ENCODE measurements at regions not wholly inside any gene's neighbourhood (a gene's known extent, or its start where the extent isn't known, plus 50 kb on each side); places are given as distances from the start of the nearest gene placed in this dataset.
A peak's percentile ranks its signal among the peaks of the same experiment; 100 is the strongest.
"Not testable (repeated sequence)": the region's sequence is repeated elsewhere in the genome, so short reads cannot be mapped to it uniquely, and the experiment has no call there.

DNA sequence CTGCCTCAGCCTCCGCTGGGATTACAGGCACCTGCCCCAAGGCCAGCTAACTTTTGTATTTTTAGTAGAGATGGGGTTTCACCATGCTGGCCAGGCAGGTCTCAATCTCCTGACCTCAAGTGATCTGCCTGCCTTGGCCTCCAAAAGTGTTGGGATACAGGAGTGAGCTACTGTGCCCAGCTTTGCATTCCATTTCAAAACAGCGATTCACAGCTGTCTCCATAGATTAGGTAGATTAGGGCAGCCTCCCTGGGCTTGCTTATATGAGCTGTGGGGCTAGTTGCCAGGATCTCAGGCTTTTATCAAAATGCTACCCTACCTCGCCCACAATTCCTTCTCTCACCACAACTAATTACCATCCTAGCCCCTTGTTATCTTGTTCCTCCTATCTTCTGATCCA, 176.4 kb upstream of the ZKSCAN2 start:
- no peak for DNase-seq (ENCODE audit: low read depth)

DNA sequence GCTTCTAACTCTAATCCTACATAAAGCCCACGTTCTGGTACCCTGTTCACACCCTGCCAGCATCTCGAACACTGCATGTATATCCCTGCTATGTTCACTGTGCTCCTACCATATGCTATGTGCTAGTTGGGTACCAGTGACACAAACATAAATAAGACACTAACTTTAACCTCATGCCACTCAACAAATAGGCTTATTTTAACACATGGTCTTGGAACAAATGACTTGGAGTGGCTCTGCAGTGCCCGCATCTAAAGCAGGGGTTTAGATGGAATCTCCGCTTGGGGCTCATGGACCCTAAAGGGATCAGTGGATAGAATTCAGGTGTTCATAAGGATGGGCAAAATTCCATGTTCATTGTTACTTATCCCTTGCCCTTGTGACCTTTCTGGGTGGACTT, 175.7 kb upstream of the ZKSCAN2 start:
- no peak for DNase-seq (ENCODE audit: low read depth)

DNA sequence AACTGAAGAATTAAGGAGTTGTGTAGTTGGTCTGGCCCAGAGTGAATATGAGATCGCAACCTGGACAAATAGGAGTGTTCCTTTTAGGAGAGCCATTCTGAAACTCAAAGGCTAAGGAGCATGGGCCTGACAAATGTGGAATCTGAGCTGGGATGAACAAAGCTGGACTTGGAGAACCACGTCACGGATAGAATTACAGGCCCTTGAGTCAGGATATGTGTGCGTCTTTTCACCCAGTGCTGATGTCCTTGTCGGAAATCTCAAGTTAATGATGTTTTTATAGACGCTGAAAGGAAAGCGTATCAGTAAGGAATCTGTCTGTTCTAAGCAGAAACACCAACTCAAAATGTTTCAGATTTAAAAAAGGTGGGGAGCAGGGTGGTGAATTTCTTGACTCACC, 173.8 kb upstream of the ZKSCAN2 start:
- no peak for DNase-seq (ENCODE audit: low read depth)

DNA sequence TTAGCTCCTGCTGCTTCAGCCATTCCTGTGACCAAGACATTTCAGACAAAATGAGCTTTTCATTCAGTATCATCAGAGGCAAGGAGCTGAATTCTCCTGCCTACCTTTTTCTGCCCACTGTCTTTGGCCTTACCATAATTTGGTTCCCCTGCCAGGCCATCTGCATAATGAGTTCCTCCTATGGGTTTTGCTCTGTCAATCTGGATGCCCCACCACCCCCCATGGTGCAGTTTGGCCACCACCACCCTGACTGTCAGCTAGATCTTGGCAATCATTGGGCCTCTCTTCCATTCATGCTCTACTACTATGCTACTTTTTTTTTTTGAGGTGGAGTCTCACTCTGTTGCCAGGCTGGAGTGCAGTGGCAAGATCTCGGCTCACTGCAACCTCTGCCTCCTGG, 169.2 kb upstream of the ZKSCAN2 start:
- no peak for DNase-seq (ENCODE audit: low read depth)

DNA sequence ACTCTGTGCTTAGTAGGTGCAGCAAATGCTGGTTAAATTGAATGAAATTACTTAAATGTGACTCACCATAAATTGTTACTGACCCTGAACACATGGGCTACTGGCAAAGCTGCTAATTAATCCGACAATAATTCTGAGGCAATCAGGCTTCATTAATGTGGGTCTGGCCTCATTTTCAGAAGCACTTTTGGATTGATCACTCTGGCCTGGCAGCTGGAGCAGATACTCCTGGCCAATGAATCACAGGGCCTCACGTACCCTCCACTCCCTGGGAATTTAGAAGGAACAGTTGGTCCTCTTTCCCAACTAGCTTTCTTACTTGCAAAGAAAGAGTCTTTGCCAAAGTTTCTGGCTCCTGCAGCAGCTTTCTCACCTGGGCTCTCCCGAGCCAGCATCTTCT, 162.0 kb upstream of the ZKSCAN2 start:
- DNase-seq (ENCODE audit: low read depth), result no peak

DNA sequence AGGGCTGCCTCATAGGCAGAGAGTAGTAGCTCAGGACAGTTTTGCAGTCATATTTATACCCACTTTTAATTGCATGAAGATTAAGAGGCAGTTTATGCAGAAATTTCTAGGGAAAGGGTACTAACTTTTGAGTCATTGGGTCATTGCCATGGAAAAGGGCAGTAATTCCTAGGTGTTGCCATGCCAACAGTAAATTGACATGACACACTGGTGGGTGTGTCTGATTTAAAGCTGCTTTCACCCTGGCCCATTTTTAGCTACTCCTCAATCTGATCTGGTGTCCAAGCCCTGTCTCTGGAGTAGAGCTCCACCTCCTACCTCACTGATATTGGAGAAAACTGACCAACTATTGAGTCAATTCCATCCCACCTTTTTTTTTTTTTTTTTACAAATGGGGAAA, 161.5 kb upstream of the ZKSCAN2 start:
- DNase-seq (ENCODE audit: low read depth), result no peak

DNA sequence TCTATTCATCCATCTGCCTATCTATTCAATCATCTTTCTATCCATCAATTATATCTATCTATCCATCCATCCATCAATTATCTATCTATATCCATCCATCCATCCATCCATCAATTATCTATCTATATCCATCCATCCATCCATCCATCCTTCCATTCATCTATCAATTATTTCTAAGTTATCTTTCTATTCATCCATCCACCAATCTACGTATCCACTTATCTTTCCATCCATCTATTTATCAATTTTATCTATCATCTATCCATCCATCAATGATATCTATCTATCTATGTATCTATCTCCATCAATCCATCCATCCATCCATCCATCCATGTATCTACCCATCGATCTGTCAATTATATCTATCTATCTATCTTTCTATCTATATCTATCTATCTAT, 158.4 kb upstream of the ZKSCAN2 start:
- DNase-seq (ENCODE audit: low read depth), result no peak

DNA sequence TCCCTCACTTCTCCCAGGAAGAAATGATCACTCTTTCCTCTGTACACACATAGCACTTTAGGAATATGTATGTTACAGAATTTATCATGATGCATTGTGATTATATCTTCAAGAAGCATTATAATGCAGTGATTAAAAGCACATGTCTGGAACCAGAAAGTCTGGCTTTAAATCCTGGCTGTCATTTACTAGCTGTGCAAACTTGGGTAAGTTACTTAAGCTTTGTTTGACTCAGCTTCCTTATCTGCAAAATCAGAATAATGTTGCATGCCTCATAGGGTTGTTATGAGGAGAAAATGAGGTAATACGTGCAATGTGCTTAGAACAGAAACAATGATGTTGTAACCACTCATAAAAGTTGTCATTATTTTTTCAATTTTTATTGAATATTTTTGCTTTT, 156.3 kb upstream of the ZKSCAN2 start:
- peak; percentile 5 for DNase-seq (ENCODE audit: low read depth)

DNA sequence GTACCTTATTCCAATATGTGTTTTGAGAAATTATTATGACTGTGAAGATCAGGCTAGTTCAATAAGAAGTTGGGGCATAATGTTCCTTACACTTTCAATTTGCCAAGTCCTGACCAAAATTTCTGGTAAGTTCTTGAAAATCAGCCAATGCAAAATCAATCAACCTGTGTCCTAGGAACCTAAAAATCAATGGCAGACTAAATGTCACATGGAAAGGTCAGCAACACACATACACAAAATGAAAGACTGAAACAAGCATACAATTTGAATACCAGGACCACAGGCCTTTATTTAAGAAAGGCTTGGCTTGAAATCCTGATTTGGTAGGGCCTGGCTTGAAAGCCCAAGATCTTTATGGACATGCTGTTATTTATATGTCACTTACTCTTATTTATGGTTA, 155.5 kb upstream of the ZKSCAN2 start:
- DNase-seq (ENCODE audit: low read depth), result no peak

DNA sequence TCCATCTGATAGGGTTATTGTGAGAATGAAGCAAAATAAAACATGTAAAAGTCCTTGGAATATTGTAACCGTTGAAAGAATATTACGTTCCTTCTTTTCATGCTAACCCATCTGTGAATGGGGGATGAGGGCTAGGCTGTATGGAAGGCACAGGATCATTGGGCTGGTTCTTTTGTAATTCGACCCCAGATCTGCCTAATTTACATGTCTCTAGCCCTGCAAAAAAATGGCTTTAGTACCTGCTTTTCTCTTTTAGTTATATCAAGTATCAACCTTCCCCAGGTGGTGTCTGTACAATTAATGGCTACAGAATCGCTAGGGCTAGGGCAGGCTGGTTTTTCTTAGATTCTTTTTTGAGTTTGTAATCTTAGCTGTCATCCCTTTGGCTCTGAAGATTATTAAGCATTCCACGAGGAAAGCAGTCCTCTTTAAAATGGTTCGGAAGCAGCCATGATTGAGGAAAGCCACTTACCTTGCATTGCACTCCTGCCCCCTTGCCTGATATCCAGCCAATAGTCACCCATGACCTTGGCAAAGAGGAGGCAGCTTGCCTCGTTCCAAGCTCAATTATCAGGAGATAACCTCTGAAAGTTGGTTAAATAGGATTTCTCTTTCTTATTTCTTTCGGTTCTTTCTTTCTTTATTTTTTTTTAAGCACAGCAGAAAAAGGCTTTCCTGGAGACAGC, 153.9 kb upstream of the ZKSCAN2 start:
- DNase-seq (ENCODE audit: low read depth), result no peak

DNA sequence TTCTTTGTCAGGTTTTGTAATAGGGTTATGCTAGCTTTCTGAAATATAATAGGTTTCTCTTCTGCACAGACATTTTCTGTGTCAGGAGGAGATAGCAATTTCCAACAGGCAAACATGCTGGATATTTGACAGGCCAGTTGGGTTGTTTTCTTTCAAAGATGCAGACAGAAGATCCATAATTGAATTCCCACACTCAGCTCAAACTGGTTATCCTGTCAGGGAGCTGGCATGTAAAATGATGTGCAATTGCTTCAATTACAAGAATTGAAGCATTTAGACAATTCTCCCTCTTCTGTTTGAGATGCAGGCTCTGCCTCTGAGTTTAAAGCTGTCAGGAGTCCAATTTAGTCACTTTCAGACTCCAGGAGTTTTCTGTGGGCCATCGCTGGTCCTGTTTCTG, 146.2 kb upstream of the ZKSCAN2 start:
- DNase-seq (ENCODE audit: low read depth), result no peak

DNA sequence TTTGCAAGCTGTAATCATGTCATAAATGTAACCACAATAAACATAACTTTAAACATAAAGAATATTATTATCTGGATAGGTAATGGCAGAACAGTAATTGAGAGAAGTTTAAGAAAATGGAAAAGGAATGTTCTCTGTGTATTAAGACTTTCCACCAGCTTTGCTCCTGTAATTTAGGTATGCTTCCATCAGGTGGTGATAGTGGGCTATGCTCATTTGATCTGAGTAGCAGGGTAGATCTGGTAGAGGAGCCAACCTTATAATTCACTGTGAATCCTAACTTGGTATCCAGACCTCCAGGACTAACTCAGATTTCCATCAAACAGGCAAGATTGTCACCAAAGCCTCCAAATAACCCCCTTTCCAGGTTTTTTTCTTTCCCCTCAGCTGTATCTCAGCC, 137.9 kb upstream of the ZKSCAN2 start:
- DNase-seq (ENCODE audit: low read depth), result no peak

DNA sequence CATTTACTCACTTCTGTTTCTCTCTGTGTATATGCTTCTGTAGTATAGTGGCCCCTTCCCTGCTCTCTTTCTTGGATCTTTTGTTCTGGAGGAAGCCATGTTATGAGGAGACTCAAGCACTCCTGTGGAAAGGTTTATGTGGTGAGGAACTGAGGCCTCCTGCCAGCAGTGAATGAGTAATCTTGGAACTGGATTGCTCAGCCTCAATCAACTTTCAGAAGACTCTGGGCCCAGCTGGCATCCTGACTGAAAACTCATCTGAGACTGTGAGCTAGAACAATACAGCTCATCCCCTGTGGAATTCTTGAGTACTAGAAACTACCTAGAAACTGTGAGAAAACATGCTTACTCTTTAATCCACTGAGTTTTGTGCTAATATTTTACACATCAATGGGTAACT, 133.1 kb upstream of the ZKSCAN2 start:
- DNase-seq (ENCODE audit: low read depth), result no peak

DNA sequence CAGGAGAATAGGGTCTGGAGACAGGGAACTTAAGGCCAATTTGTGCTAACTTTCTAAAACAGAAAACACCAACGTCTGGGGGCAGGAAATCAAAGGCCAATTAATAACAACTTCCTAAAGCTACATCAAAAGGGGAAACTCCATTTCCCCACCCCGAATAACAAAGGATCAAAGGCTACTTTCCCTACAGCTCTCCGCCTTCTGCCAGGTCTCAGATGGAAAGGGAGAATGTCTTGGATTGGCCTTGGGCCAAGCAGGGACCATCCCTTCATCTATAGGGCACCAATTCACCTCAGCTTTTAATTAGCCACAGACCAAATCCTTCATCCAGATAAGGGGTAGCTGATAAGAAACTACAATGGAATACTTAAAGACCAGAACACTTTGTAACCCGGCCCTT, 116.9 kb upstream of the ZKSCAN2 start:
- no peak for DNase-seq (ENCODE audit: low read depth)

DNA sequence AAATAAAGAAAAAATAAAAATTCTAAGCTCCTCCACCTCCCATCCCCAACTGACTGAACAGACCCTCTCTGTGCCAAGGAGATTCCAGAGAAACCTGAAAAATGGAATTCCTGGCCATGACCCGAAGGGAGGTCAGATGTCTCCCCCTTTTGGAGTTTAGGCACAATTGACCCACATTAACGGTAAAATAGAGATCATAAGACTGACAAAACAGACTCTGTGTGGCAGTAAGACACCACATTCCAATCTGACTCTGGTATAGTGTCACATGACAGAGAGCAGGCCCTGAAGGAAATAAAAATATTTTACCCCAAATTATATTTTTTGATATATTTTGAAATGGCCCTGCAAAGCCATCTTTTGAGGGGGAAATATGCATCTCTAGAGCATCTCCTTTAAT, 115.1 kb upstream of the ZKSCAN2 start:
- no peak for DNase-seq (ENCODE audit: low read depth)

DNA sequence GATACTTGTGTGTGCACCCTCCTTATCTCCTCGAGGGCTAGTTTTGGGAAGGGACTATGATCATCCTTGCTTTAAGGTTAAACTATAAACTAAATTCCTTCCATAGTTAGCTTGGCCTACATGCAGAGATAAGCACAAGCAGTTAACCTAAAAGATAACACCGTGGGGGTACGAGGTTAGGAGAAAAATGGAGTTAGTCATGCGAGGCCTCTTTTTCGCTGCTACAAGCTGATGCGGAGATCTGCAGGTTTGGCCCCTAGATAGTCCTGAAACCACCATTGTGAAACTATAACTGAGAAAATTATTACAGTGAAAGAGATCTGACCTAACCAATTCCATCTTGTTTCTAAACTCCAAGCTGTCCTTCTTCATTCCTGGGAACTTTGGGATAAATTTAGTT, 113.7 kb upstream of the ZKSCAN2 start:
- no peak for DNase-seq (ENCODE audit: low read depth)

DNA sequence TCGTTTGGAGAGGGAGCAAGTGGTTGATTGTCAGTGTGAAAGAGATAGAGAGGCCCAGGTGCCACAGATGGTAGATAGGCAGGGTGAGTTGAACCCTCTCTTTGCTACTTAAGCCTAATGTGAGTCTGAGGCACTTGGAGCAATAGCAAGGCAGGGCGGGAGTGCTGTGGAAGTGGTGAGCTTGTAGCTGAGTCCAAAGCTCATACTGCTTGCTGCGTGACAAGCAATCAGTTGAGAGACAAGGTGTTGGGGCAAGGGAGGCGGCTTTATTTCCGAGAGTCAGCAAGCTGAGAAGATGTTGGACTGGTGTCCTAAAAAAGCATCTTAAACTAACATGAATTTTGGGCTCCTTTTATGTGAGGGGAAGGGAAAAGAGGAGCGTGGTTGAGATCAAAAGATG, 112.9 kb upstream of the ZKSCAN2 start:
- no peak for DNase-seq (ENCODE audit: low read depth)

DNA sequence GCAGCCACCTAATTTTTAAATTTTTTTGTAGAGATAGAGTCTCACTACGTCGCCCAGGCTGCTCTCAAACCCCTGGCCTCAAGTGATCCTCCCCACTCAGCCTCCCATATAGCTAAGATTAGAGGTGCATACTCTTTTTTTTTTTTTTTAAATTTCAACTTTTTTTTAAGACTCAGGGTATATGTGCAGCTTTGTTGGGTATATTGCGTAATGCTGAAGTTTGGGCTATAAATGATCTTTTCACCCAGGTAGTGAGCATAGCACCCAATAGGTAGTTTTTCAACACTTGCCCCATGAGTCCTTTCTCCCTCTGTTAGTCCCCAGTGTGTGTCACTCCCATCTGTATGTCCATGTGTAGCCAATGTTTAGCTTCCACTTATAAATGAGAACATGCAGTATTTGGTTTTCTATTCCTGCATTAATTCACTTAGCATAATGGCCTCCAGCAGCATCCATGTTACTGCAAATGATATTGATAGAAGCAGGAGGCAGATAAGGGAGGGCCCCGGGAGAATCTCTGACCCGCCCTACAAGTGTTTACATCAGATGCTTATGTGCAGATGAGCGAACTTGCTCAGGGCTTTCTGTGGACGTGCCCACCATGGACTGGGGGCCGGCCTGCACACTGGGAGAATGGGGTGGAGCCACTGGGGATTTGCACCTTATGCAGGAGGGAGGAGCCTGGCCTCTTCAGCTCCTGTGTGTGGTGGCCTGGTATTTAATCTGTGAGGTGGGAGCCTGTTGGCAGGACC, 110.3 kb upstream of the ZKSCAN2 start:
- no peak for DNase-seq (ENCODE audit: low read depth)

DNA sequence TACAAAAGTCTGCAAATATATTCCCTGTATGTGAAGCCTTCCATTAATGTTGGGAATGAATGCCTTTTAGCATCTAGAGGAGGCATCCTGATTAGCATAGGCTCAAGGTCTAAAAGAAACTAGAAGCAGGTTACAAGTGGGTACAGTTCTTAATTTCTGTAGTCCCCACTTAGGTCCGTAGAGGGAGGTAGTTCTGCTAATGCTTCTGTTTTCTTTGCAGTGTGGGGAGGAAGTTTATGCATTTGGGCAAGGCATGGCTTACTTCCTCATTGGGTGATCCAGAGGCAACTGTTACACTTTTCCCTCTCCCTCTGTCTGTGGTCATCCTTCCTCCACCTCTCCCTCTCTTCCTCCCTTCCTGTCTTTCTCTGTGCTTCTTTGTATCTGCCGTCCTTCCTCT, 108.4 kb upstream of the ZKSCAN2 start:
- no peak for DNase-seq (ENCODE audit: low read depth)

DNA sequence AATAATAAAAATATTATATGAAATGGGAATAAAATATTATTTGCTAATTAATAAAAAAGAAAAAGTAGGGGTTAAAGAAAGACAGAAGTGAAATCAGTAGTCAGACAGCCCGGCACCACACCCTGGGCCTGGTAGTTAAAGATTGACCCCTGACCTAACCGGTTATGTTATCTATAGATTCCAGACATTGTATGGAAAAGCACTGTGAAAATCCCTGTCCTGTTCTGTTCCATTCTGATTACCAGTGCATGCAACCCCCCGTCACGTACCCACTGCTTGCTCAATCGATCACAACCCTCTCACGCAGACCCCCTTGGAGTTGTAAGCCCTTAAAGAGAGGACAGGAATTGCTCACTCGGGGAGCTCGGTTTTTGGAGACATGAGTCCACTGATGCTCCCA, 101.9 kb upstream of the ZKSCAN2 start:
- DNase-seq (ENCODE audit: low read depth), result not testable (repeated sequence)

DNA sequence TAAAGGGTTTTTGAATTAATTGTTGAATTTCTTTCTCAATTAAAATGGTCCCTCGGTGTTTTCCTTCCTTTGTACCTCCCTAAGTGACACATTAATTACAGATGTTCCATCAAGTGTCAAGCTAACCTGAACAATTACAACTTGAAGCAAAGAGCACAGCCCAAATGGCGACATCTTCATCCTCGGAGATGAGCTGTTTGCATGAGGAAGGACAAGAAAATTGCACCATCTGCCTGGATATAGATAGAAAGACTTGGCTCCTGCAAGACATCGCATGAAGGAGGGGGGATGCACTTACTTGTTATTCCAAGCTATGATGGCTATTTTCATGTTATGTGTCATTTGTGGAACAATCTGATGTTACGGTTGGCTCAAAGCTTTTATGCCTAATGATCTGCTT, 86.4 kb upstream of the ZKSCAN2 start:
- DNase-seq (ENCODE audit: low read depth), result no peak

DNA sequence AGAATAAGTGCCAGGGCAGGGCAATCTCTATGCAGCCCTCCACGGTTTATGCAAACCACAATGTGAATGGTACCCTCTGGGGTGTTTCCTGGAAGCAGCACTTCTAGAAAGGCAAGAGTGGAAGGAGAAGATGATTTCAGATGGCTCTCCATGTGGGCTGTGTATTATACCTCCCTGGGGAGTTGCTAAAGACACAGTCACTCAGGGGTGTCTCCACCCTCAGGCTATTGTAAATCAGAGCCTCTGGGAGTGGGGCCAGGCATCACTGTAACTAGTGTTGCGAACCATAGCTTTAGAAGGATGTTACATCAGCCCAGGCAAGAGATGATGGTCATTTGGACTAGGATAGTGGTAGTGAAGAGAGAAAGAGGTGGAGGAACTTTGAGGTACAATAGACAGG, 83.3 kb upstream of the ZKSCAN2 start:
- no peak for DNase-seq (ENCODE audit: low read depth)

DNA sequence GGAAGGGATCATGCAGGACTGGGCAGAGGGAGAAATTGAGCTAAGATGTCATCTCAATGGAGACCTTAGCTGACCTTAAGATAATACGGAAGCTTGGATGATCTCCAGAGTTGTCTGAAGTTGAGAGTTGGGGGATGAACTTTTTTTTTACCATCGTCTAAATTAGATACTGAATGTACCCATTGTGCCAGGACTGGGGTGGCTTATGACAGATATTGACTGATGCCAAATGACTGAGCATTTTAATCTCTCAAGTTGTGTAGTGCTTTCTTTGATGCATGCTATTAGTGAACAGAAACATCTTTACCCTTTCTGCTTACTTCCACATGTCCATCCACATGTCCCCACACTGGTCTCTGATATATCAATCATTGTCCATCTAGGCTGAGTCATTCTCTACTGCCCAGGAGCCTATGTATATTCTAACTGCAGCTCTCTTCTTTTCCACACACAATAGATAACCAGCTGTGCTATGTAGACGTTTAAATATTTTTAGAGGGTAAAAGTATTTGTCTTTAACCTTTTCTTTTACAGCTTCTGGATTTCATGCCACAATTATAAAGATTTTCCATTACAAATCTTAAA, 60.2 kb upstream of the ZKSCAN2 start:
- DNase-seq (ENCODE audit: low read depth), result no peak

DNA sequence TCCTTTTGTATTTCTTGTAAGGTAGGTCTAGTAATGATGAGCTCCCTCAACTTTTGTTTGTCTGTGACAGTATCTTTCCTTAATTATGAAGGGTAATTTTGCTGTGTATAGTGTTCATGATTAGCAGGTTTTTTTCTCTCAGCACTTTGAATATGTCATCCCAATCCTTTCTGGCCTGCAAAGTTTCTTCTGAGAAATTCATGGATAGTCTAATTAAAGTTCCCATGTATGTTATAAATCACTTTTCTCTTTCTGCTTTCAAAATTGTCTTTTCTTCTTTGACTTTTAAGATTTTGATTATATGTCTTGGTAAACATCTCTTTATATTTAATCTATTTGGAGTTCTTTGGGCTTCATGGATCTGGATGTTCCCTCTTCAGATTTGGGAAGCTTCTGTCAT, 54.3 kb upstream of the ZKSCAN2 start:
- no peak for DNase-seq (ENCODE audit: low read depth)

Data from GM04503 (cell line).